ENCODE measurements at regions not wholly inside any gene's neighbourhood (a gene's known extent, or its start where the extent isn't known, plus 50 kb on each side); places are given as distances from the start of the nearest gene placed in this dataset.

- Mint-ChIP-seq H3K4me1 (peaks cover 5% of the 10 kb centered on the region), H3K9me3 (ENCODE audit: insufficient read depth) (no peaks in the 10 kb centered on the region), H3K4me3 (no peak overlapping the region), H3K27me3 (no peaks in the 10 kb centered on the region), H3K27ac (no peak overlapping the region)
- TF ChIP-seq EZH2 (IDR thresholded peaks at IDR 0.05; ENCODE audit: borderline replicate concordance, insufficient read depth, low read depth, low read length, poor library complexity, severe bottlenecking) (no peak), CTCF (IDR thresholded peaks at IDR 0.05) (no peak)
- Histone ChIP-seq H2AFZ (ENCODE audit: insufficient read depth, low read depth, low read length, poor library complexity, severe bottlenecking) (no peak overlapping the region), H4K20me1 (ENCODE audit: control insufficient read depth, insufficient read depth, low read length, poor library complexity, severe bottlenecking) (no peaks in the 10 kb centered on the region), H3K4me2 (replicated peaks; ENCODE audit: low read depth, low read length, poor library complexity, severe bottlenecking) (no peak overlapping the region), H3K4me1 (ENCODE audit: control insufficient read depth in 2 of 2, insufficient read depth in 2 of 2, low read length in 2 of 2) (no peaks in the 10 kb centered on the region), H3K36me3 (replicated peaks in 1 of 2; ENCODE audit: control extremely low read depth in 1 of 2, control insufficient read depth in 1 of 2, extremely low read depth in 1 of 2, insufficient read depth in 2 of 2, low read length in 1 of 2) (no peaks in the 10 kb centered on the region), H3K9me3 (ENCODE audit: control extremely low read depth in 1 of 3, control insufficient read depth in 2 of 3, insufficient read depth in 1 of 3, low read length in 2 of 3) (peaks cover 0 to 2% (median 0%) of the 10 kb centered on the region in 3 donors), H3K27ac (ENCODE audit: low read length in 2 of 2) (no peak overlapping the region), H3K27me3 (replicated peaks in 1 of 4; ENCODE audit: control extremely low read depth in 1 of 4, control insufficient read depth in 3 of 4, insufficient read depth in 4 of 4, low read length in 3 of 4) (no peaks in the 10 kb centered on the region), H3K4me3 (ENCODE audit: control extremely low read depth in 1 of 5, extremely low read depth in 1 of 5, insufficient read depth in 1 of 5, low read depth in 2 of 5, low read length in 4 of 5) (no peak overlapping the region), H3K79me2 (ENCODE audit: control insufficient read depth, insufficient read depth, low read length) (no peaks in the 10 kb centered on the region), H3K9ac (ENCODE audit: low read length) (no peak overlapping the region)
- ChIA-PET POLR2A (no interaction called here), CTCF (no interaction called here)
- no peak for ATAC-seq (ENCODE audit: low read depth)
- 83% methylated on average over 1 of the region's 4 CpGs for WGBS (ENCODE audit: insufficient coverage)
- DNase-seq, result no peak
- intact Hi-C loops (cut with micrococcal nuclease), result no loop called here
Measured at GRCh38 chr2:147619808-147620207, 225.0 kb upstream of the ACVR2A start.

GRCh38 chr2:147615726-147616125 lies 229.1 kb upstream of the ACVR2A start:
- no peak for TF ChIP-seq CTCF (IDR thresholded peaks at IDR 0.05)
- POLR2A ChIA-PET, result no interaction called here
- Histone ChIP-seq H3K4me2 (replicated peaks; ENCODE audit: low read depth, low read length, poor library complexity, severe bottlenecking) (no peak overlapping the region), H3K79me2 (ENCODE audit: control insufficient read depth, insufficient read depth, low read length) (no peaks in the 10 kb centered on the region), H4K20me1 (ENCODE audit: control insufficient read depth, insufficient read depth, low read length, poor library complexity, severe bottlenecking) (no peaks in the 10 kb centered on the region), H2AFZ (ENCODE audit: insufficient read depth, low read depth, low read length, poor library complexity, severe bottlenecking) (no peak overlapping the region), H3K9me3 (ENCODE audit: control extremely low read depth in 1 of 3, control insufficient read depth in 2 of 3, insufficient read depth in 1 of 3, low read length in 2 of 3) (no peaks in the 10 kb centered on the region), H3K9ac (ENCODE audit: low read length) (no peak overlapping the region), H3K27ac (ENCODE audit: low read length in 2 of 2) (no peak overlapping the region), H3K27me3 (replicated peaks in 1 of 4; ENCODE audit: control extremely low read depth in 1 of 4, control insufficient read depth in 3 of 4, insufficient read depth in 4 of 4, low read length in 3 of 4) (no peaks in the 10 kb centered on the region), H3K4me3 (ENCODE audit: control extremely low read depth in 1 of 5, extremely low read depth in 1 of 5, insufficient read depth in 1 of 5, low read depth in 2 of 5, low read length in 4 of 5) (no peak overlapping the region), H3K4me1 (ENCODE audit: control insufficient read depth in 2 of 2, insufficient read depth in 2 of 2, low read length in 2 of 2) (no peaks in the 10 kb centered on the region), H3K36me3 (replicated peaks in 1 of 2; ENCODE audit: control extremely low read depth in 1 of 2, control insufficient read depth in 1 of 2, extremely low read depth in 1 of 2, insufficient read depth in 2 of 2, low read length in 1 of 2) (no peaks in the 10 kb centered on the region)
- ATAC-seq (ENCODE audit: low read depth), result no peak
- Mint-ChIP-seq H3K4me1 (no peaks in the 10 kb centered on the region), H3K9me3 (ENCODE audit: insufficient read depth) (no peaks in the 10 kb centered on the region), H3K27me3 (no peaks in the 10 kb centered on the region), H3K27ac (no peak overlapping the region), H3K4me3 (no peak overlapping the region)
- intact Hi-C loops (cut with micrococcal nuclease), result no loop called here
- WGBS (ENCODE audit: insufficient coverage), result 94% methylated on average over 2 of the region's 2 CpGs
- CTCF ChIA-PET, result no interaction called here
- DNase-seq, result no peak
